ENCODE measurements at regions not wholly inside any gene's neighbourhood (a gene's known extent, or its start where the extent isn't known, plus 50 kb on each side); places are given as distances from the start of the nearest gene placed in this dataset.

- DNase-seq = no peak
These were observed 106.4 kb upstream of the FAM20C start for GRCh38 chr7:85883-86515.

- DNase-seq = no peak
These were observed 105.7 kb upstream of the FAM20C start for GRCh38 chr7:86629-87028.

GRCh38 chr7:87047-87446, 105.3 kb upstream of the FAM20C start:
- no peak for DNase-seq

GRCh38 chr7:87671-88070, 104.7 kb upstream of the FAM20C start:
- DNase-seq = no peak

GRCh38 chr7:88095-88926, 104.1 kb upstream of the FAM20C start:
- no peak for DNase-seq

- no peak for DNase-seq
These were observed 103.5 kb upstream of the FAM20C start for GRCh38 chr7:88927-89231.

GRCh38 chr7:89232-90019, 102.9 kb upstream of the FAM20C start:
- DNase-seq = no peak

- DNase-seq = no peak
These were observed 102.0 kb upstream of the FAM20C start for GRCh38 chr7:90111-91063.

GRCh38 chr7:91396-92175, 100.8 kb upstream of the FAM20C start:
- no peak for DNase-seq

- DNase-seq = no peak
These were observed 100.1 kb upstream of the FAM20C start for GRCh38 chr7:92231-92674.

GRCh38 chr7:92888-93672, 99.3 kb upstream of the FAM20C start:
- DNase-seq = no peak

GRCh38 chr7:94251-94801, 98.0 kb upstream of the FAM20C start:
- DNase-seq = no peak

GRCh38 chr7:95180-95862, 97.0 kb upstream of the FAM20C start:
- DNase-seq = no peak

GRCh38 chr7:95863-96260, 96.5 kb upstream of the FAM20C start:
- no peak for DNase-seq

- DNase-seq = no peak
These were observed 95.5 kb upstream of the FAM20C start for GRCh38 chr7:96861-97260.

- no peak for DNase-seq
These were observed 95.0 kb upstream of the FAM20C start for GRCh38 chr7:97310-97841.

GRCh38 chr7:101146-102046, 91.0 kb upstream of the FAM20C start:
- DNase-seq = no peak

- DNase-seq = no peak
These were observed 90.2 kb upstream of the FAM20C start for GRCh38 chr7:102047-102711.
